Fibroblast of the aortic adventitia (primary cell): ENCODE measurements at regions not wholly inside any gene's neighbourhood (a gene's known extent, or its start where the extent isn't known, plus 50 kb on each side); places are given as distances from the start of the nearest gene placed in this dataset.
A peak's percentile ranks its signal among the peaks of the same experiment; 100 is the strongest.

Experiments
- DNase-seq: peaks from one replicate; pipeline ENCODE4 v3.0.0-alpha.2; 2010; ENCODE audit warnings: low read depth
- H3K4me3 ChIP-seq: 2 replicates; pipeline ENCODE4 v1.5.1; 2011; ENCODE audit warnings: low read depth, mild to moderate bottlenecking, control low read depth, low read length, moderate library complexity
- TF ChIP-seq, protein P1 (sequence below): IDR thresholded peaks from 2 replicates; pipeline ENCODE4 v1.5.1; 2011; ENCODE audit warnings: mild to moderate bottlenecking, low read length, control low read depth, inconsistent platforms; ENCODE audit not compliant: insufficient read depth

DNA sequence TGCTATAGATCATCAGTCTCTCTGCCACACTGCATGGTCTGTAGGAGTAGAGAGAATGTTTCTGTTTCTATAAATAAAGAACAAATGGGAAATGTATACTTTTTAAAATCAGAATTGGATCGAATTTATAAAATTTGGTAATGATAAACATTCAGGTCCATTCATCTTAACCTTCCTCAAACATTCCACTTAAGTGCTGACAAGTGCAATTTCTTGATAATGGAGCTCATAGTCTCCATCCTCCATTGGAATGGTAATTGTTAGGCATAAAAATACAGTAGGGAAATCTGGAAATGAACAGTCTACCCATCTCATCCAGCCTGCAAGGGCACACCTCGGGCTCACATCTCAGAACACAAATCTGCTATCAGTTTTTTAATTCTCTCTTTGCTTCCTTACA lies 122.6 kb upstream of the PACRGL start:
- no peak overlapping the region for H3K4me3 ChIP-seq
- TF ChIP-seq, protein P1, sequence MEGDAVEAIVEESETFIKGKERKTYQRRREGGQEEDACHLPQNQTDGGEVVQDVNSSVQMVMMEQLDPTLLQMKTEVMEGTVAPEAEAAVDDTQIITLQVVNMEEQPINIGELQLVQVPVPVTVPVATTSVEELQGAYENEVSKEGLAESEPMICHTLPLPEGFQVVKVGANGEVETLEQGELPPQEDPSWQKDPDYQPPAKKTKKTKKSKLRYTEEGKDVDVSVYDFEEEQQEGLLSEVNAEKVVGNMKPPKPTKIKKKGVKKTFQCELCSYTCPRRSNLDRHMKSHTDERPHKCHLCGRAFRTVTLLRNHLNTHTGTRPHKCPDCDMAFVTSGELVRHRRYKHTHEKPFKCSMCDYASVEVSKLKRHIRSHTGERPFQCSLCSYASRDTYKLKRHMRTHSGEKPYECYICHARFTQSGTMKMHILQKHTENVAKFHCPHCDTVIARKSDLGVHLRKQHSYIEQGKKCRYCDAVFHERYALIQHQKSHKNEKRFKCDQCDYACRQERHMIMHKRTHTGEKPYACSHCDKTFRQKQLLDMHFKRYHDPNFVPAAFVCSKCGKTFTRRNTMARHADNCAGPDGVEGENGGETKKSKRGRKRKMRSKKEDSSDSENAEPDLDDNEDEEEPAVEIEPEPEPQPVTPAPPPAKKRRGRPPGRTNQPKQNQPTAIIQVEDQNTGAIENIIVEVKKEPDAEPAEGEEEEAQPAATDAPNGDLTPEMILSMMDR = no peak
- no peak for DNase-seq

DNA sequence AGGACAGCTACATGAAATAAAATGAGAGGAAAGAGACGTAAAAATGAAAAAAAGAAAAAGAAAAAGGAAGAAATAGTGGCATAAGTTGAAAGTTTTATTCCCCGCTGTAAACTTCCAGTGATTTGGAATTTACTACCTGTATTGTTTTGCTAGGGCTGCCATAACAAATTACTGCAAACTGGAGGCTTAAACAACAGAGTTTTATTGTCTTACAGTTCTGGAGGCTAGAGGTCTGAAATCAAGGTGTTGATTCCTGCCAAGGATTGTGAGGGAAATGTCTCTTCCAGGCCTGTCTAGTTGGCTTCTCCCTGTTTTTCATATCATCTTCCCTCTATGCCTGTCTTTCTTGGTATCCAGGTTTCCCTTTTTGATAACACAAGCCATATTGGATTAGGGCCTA lies 119.4 kb upstream of the PACRGL start:
- no peak overlapping the region for H3K4me3 ChIP-seq
- DNase-seq = no peak
- TF ChIP-seq, protein P1 = no peak

DNA sequence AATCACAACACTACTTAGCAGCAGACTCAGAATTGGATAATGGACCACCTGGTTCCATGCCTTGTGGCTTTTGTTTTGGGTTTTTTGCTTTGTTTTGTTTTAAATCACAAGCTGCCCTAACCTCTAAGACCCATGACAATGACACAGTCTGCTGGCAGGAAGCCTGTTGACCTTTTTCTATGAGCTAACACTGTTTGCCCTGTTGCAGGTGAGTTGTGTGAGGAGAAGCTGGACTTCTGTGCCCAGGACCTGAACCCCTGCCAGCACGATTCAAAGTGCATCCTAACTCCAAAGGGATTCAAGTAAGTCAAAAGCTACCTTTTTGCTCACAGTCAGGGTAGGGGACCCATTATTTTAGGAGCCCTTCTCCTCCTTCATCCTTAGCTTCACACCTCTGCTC lies 110.8 kb upstream of the PACRGL start:
- no peak for DNase-seq
- TF ChIP-seq, protein P1 = no peak
- H3K4me3 ChIP-seq = no peak overlapping the region

DNA sequence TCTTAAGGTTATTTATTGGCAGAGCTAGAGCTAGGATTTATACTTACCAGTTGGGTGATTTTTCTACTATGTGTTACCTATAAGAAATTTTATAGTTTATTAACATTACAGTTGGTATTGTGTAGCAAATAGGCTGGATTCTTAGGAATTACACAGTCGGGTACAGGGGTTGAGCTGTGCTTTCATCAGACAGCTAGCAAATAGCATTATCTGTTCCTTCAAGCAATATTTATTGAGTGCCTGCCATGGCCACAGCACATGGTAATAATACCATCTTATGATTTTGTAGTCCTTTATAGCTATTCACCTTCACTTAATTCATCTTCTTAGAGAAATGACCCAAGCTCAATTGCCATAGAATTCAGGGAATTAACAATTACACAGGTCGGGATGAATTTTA lies 109.4 kb upstream of the PACRGL start:
- no peak overlapping the region for H3K4me3 ChIP-seq
- DNase-seq = no peak
- TF ChIP-seq, protein P1 = no peak

DNA sequence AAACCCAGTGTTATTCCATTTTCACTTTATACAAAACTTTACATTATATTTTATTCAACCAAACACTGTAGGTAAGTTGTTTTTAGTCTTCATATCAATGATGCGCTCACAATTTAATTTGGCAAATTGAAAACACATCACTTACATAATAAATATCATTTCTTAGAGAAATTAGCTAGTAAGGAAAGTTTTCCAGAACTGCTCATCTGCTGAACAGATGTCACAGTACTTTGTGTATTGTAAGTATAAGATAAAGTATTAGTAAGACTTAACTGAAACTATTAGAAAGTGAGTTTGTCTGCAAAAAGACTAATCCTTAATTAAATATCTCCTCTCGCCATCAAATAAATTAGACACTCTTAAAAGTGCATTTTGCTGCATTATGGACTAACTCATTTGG lies 108.7 kb upstream of the PACRGL start:
- TF ChIP-seq, protein P1 = no peak
- no peak for DNase-seq

DNA sequence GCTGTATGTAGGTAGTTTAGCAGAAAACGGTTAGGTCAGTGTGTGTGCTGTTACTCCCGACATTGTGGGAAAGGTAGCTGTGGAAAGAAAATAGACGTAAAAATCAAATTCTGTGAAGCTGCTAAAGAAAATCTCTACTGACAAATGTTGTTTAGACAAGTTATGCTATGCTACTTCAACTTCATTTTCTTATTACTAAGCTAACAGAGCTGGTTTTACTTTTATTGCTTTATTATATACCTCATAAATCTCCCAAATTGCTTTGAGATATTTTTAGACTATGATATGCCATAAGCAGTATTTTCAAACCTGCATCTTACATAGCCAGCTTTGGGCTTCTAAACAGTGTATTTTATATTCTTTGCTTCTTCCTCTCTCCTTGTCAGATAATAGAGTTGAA lies 108.2 kb upstream of the PACRGL start:
- H3K4me3 ChIP-seq = no peak overlapping the region

More for the DNA sequence above, 108.7 kb upstream of the PACRGL start:
- no peak overlapping the region for H3K4me3 ChIP-seq

DNA sequence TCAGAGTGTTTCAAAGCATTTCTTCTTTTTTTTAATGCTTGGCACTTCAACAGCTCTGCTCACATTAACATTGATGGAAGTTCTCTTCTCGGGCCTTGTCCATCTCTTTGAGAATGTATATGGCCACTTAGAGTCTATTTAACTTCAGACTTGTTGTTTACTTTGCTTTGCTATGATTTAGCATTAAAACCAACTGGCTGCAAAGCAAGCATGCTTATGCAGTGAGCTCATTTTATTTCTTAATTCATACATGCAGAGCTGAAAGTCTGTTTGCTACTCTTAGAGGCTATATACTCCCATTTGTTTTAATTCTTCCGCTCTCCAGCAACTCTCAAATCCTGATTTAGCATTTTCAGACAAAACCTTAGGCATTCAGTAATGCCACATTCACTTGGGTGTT lies 107.6 kb upstream of the PACRGL start:
- H3K4me3 ChIP-seq = no peak overlapping the region
- TF ChIP-seq, protein P1 = no peak

More for the DNA sequence above, 108.2 kb upstream of the PACRGL start:
- TF ChIP-seq, protein P1 = no peak
- no peak for DNase-seq

More for the DNA sequence above, 107.6 kb upstream of the PACRGL start:
- DNase-seq = peak; percentile 5
